Panc1 (cell line): ENCODE measurements at regions not wholly inside any gene's neighbourhood (a gene's known extent, or its start where the extent isn't known, plus 50 kb on each side); places are given as distances from the start of the nearest gene placed in this dataset.

ENCODE experiments used
- ATAC-seq: fragments of 200-7000 bp; cut with Tn5 transposase; 2 replicates; pipeline ENCODE4 v1.9.1; 2020; ENCODE audit warnings: mild to moderate bottlenecking, moderate library complexity
- BruUV-seq: library from RNA; stranded (reverse); fragments of 400-500 nt; replicated peaks from 2 replicates; lab custom pipeline; 2021; lab: Mats Ljungman, UMichigan
- CTCF ChIA-PET: fragments of 300-600 bp; sonication (Branson Sonifier 250); formaldehyde crosslinking; loops from one replicate; lab custom pipeline; 2022; ENCODE audit warnings: antibody characterized with exemption; lab: Charles Lee
- POLR2A ChIA-PET: fragments of 300-600 bp; sonication (Branson Sonifier 250); formaldehyde crosslinking; loops from one replicate; lab custom pipeline; 2022; ENCODE audit warnings: antibody characterized with exemption; lab: Charles Lee
- DNase-seq: peaks from one replicate; pipeline ENCODE4 v3.0.0-alpha.2; 2010; ENCODE audit warnings: low read depth, low spot score
- H3K27ac ChIP-seq: 2 replicates; pipeline ENCODE4 v1.5.1; 2011; ENCODE audit warnings: mild to moderate bottlenecking, low read length, inconsistent platforms
- H3K27me3 ChIP-seq: fragments of 200-500 bp; sonication (Bioruptor generic); 2 replicates; pipeline ENCODE4 v1.6.0; 2014; ENCODE audit warnings: low read length, inconsistent platforms; ENCODE audit not compliant: control insufficient read depth, insufficient read depth
- H3K36me3 ChIP-seq: fragments of 200-500 bp; sonication (Bioruptor generic); 2 replicates; pipeline ENCODE4 v1.5.1; 2014; ENCODE audit warnings: inconsistent platforms, mild to moderate bottlenecking, low read length, moderate library complexity; ENCODE audit not compliant: control insufficient read depth, insufficient read depth
- H3K4me1 ChIP-seq: 2 replicates; pipeline ENCODE4 v1.5.1; 2011; ENCODE audit warnings: inconsistent platforms, mild to moderate bottlenecking, low read length, moderate library complexity; ENCODE audit not compliant: control insufficient read depth, insufficient read depth
- H3K4me3 ChIP-seq, 2 experiments: 2 replicates each; pipeline ENCODE4 v1.5.1; 2011 to 2012; ENCODE audit warnings: low read depth in 2 of 2, low read length in 2 of 2, mild to moderate bottlenecking in 2 of 2, inconsistent platforms in 1 of 2, moderate library complexity in 1 of 2
- H3K9me3 ChIP-seq: fragments of 200-500 bp; sonication (Bioruptor generic); 2 replicates; pipeline ENCODE4 v1.5.1; 2014; ENCODE audit warnings: low read depth, mild to moderate bottlenecking, inconsistent platforms, low read length, moderate library complexity; ENCODE audit not compliant: control insufficient read depth, insufficient read depth
- POLR2AphosphoS5 ChIP-seq: IDR thresholded peaks from 2 replicates; pipeline ENCODE4 v1.6.1; 2012; ENCODE audit warnings: mild to moderate bottlenecking, low read depth, low read length, moderate library complexity
- REST ChIP-seq, 2 experiments: IDR thresholded peaks; 2 replicates each; pipeline ENCODE4 v1.6.1; 2011 to 2012; ENCODE audit warnings: low read depth in 2 of 2, control low read depth in 1 of 2, low read length in 1 of 2, mild to moderate bottlenecking in 1 of 2, moderate library complexity in 1 of 2; ENCODE audit not compliant: insufficient read depth in 1 of 2
- SIN3A ChIP-seq: IDR thresholded peaks from 2 replicates; pipeline ENCODE4 v1.6.1; 2012; ENCODE audit warnings: low read depth, mild to moderate bottlenecking, low read length, moderate library complexity, borderline replicate concordance; ENCODE audit not compliant: insufficient read depth
- TCF7L2 ChIP-seq: IDR thresholded peaks from 2 replicates; pipeline ENCODE4 v1.6.1; 2011; ENCODE audit warnings: mild to moderate bottlenecking, low read depth, low read length, inconsistent platforms
- in situ Hi-C: cut with HindIII; loops from 2 replicates; pipeline ENCODE4 v1.10.0; 2016; ENCODE audit warnings: low sequenced_read_pairs, low pct_unique_long_range_greater_than_20kb
- intact Hi-C: fragments of 100-400 bp; cut with micrococcal nuclease; formaldehyde crosslinking; loops from one replicate; pipeline ENCODE4 v1.10.0; 2022; ENCODE audit not compliant: unreplicated experiment
- TF ChIP-seq, protein P1 (sequence below): fragments of 450-650 bp; IDR thresholded peaks from 2 replicates; pipeline ENCODE4 v1.5.1; 2017; ENCODE audit warnings: mild to moderate bottlenecking

DNA sequence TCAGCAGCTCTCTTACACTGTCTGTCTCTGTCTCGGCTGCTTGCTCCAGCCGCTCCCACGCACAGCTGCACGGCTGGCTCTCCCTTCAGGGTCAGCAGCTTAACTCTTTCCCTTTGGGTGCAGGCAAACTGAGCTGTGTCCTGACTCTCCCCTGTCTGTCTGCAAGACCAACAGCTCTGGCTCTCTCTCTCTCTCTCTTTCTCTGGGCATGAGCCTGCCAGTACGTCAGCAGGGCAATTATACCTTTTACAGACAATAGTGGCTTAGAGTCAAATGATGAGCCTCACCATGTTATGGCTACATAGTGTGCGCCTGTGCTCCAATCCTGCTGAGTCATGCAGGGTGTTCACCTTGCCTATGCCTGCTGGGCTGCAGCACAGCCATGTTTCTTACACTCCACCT is 120.5 kb upstream of the DDHD1 start:
- Histone ChIP-seq H3K36me3 (no peaks in the 10 kb centered on the region), H3K9me3 (no peaks in the 10 kb centered on the region), H3K4me1 (no peaks in the 10 kb centered on the region), H3K4me3 (no peak overlapping the region), H3K27me3 (no peaks in the 10 kb centered on the region), H3K27ac (no peak overlapping the region)
- intact Hi-C loops: no loop called here
- no peak for DNase-seq
- CTCF ChIA-PET: no interaction called here
- in situ Hi-C loops: no loop called here
- POLR2A ChIA-PET: no interaction called here
- no peak for ATAC-seq
- TF ChIP-seq, protein P1, sequence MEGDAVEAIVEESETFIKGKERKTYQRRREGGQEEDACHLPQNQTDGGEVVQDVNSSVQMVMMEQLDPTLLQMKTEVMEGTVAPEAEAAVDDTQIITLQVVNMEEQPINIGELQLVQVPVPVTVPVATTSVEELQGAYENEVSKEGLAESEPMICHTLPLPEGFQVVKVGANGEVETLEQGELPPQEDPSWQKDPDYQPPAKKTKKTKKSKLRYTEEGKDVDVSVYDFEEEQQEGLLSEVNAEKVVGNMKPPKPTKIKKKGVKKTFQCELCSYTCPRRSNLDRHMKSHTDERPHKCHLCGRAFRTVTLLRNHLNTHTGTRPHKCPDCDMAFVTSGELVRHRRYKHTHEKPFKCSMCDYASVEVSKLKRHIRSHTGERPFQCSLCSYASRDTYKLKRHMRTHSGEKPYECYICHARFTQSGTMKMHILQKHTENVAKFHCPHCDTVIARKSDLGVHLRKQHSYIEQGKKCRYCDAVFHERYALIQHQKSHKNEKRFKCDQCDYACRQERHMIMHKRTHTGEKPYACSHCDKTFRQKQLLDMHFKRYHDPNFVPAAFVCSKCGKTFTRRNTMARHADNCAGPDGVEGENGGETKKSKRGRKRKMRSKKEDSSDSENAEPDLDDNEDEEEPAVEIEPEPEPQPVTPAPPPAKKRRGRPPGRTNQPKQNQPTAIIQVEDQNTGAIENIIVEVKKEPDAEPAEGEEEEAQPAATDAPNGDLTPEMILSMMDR: no peak
- TF ChIP-seq TCF7L2 (no peak), SIN3A (no peak), POLR2AphosphoS5 (no peak), REST (IDR thresholded peaks at IDR 0.05; ENCODE audit: insufficient read depth in 1 of 2, low read depth in 2 of 2, low read length in 1 of 2) (no peak)
- BruUV-seq: no TSS peak

DNA sequence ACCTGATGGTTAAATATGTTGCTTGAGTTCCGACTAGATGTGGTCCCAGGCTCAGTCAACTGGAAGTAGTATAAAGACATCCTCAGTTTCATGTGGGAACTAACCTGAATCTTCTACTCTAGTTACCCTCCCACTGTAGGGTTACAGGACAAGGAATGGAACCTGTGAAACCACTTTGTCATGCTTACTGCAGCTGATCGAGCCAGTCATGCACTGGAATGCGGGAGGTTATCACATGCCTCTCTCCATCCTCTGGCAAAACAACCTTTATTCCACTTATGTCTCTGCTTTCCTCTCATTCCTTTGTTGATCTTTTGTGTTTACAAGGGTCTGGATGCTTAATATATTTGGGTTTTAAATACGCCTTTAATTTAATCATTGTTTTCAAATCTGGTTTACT is 111.9 kb upstream of the DDHD1 start:
- Histone ChIP-seq H3K27me3 (no peaks in the 10 kb centered on the region), H3K9me3 (no peaks in the 10 kb centered on the region), H3K4me1 (no peaks in the 10 kb centered on the region), H3K4me3 (no peak overlapping the region), H3K27ac (no peak overlapping the region), H3K36me3 (no peaks in the 10 kb centered on the region)
- POLR2A ChIA-PET: no interaction called here
- no TSS peak for BruUV-seq
- DNase-seq (no peak), ATAC-seq (no peak)
- intact Hi-C loops: no loop called here
- CTCF ChIA-PET: no interaction called here
- no peak for TF ChIP-seq POLR2AphosphoS5
- TF ChIP-seq, protein P1: no peak
- no peak for TF ChIP-seq SIN3A
- TF ChIP-seq TCF7L2: no peak
- TF ChIP-seq REST (IDR thresholded peaks at IDR 0.05; ENCODE audit: insufficient read depth in 1 of 2, low read depth in 2 of 2, low read length in 1 of 2): no peak
- in situ Hi-C loops: no loop called here
